Astrocyte of the spinal cord (primary cell): ENCODE measurements at regions not wholly inside any gene's neighbourhood (a gene's known extent, or its start where the extent isn't known, plus 50 kb on each side); places are given as distances from the start of the nearest gene placed in this dataset.

Experiments
- DNase-seq: peaks from one replicate; pipeline ENCODE4 v3.0.0; 2011; ENCODE audit warnings: low read depth, low spot score
- H3K4me3 ChIP-seq: 2 replicates; pipeline ENCODE4 v1.5.1; 2011; ENCODE audit warnings: low read depth, mild to moderate bottlenecking, low read length, moderate library complexity
- in situ Hi-C: cut with HindIII; loops from 2 replicates; pipeline ENCODE4 v1.10.0; 2017; ENCODE audit warnings: low sequenced_read_pairs
- TF ChIP-seq, protein P1 (sequence below): IDR thresholded peaks from 2 replicates; pipeline ENCODE4 v1.5.1; 2012; ENCODE audit warnings: low read depth, mild to moderate bottlenecking, low read length, inconsistent platforms

DNA sequence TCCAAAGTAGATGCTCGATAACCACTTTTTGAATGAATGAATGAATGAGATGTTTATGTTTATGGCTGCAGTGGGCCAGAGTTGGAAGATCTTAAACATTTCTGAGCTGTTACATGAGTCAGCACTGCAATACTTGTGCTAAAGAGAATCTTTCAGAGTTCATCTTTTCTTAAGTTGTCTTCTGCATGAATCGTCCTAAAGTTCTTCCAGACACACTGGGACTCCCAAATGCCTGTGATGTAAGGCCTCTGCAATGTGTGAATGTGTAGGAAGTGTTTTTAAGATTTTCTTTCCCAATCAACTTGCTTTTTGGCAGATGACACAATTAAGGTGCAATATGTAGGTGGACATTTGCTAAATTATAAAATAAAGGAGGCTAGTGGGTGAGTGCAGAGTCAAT lies 50.3 kb upstream of the TRIM9 start:
- in situ Hi-C loops, result no loop called here
- DNase-seq, result no peak
- TF ChIP-seq, protein P1, sequence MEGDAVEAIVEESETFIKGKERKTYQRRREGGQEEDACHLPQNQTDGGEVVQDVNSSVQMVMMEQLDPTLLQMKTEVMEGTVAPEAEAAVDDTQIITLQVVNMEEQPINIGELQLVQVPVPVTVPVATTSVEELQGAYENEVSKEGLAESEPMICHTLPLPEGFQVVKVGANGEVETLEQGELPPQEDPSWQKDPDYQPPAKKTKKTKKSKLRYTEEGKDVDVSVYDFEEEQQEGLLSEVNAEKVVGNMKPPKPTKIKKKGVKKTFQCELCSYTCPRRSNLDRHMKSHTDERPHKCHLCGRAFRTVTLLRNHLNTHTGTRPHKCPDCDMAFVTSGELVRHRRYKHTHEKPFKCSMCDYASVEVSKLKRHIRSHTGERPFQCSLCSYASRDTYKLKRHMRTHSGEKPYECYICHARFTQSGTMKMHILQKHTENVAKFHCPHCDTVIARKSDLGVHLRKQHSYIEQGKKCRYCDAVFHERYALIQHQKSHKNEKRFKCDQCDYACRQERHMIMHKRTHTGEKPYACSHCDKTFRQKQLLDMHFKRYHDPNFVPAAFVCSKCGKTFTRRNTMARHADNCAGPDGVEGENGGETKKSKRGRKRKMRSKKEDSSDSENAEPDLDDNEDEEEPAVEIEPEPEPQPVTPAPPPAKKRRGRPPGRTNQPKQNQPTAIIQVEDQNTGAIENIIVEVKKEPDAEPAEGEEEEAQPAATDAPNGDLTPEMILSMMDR, result no peak
- H3K4me3 ChIP-seq, result no peak overlapping the region

DNA sequence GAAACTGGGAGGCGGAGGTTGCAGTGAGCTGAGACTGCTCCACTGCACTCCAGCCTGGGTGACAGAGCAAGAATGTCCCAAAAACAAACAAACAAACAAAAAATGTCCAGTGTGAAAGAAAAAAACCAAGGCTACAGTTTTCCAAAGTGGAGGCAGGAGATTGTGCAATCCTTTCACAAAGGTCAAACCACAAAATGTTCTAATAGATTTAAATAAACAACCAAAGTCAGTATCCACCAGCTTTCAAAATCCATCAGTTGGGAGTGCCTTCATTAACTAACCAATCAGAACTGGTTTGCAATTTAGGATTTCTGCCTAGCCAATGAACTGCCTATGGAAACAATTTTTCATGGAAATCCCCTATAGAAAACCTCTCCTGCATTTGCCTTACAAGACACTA lies 52.3 kb upstream of the TRIM9 start:
- no peak overlapping the region for H3K4me3 ChIP-seq
- DNase-seq, result peak; percentile 16
- in situ Hi-C loops, result no loop called here
- TF ChIP-seq, protein P1, result no peak

DNA sequence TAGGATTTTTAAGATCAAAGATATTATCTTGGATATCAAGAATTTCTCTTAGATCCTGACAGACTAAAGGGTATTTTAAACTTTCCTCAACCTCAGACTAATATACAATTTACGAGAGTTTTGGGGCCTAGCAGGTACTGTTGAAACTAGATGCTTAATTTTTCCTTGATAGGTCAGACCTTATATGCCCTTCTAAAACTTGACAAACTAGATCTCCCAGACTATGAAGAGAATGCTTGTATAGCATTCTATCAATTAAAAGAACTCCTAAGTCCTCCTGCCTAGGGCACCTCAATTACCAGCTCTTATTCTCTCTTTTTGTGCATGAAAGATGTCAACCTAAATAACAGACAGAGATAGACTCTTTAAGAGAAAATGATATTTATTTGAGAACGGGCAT lies 60.4 kb upstream of the TRIM9 start:
- in situ Hi-C loops, result no loop called here
- TF ChIP-seq, protein P1, result no peak
- DNase-seq, result no peak
- H3K4me3 ChIP-seq, result no peak overlapping the region

DNA sequence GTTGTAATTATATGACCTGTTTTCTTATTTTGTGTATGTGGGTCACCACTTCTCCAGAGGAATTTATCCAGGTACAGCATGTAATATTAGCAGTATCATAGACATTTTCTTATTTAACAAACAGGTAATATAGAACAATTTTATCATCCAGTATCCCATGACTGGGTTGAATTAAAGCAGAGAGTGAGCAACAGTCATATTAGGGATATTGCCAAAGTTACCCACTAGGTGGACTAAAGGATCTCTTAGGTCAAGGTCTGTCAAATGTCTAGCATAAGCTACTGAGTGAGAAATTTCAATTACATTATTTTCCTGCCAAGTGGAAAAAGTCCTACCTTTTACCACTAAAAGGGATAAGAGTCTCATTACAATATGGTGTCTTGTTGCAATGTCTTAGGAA lies 62.1 kb upstream of the TRIM9 start:
- in situ Hi-C loops, result no loop called here
- TF ChIP-seq, protein P1, result peak; percentile 34
- no peak overlapping the region for H3K4me3 ChIP-seq
- DNase-seq, result no peak

DNA sequence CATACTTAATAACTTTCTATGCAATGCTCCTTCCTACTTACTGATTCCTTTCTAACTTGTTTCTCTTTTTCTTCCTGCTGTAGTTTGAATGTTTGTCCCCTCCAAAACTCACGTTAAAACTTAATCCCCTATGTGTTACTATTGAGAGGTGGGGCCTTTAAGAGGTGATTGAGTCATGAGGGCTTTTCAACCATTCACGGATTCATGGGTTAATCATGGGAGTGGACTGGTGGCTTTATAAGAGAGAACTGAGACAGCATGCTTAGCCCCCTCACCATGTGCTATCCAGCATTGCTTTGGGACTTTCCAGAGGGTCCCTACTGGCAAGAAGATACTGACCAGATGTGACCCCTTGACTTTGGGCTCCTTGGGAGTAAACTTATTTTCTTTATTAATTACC lies 66.0 kb upstream of the TRIM9 start:
- no peak overlapping the region for H3K4me3 ChIP-seq
- DNase-seq, result no peak
- in situ Hi-C loops, result no loop called here
- TF ChIP-seq, protein P1, result no peak

DNA sequence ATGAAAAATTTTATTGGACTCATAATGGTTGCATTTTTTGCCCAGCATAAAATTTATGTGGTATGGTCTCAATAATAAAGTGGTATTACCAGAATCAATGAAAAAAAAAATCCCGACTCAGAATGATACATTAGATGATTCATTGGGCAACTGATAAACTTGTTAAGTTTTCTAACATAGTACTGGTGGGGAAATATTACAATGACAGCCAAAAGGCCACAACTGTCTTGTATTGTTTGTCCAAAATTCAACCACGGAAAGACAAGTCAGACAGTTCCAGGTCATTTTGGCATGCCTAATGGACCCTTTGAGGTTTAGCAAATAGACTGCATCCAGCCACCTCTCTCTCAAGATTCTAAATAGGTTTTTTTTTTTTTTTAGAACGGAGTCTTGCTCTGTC lies 70.5 kb upstream of the TRIM9 start:
- DNase-seq, result no peak
- TF ChIP-seq, protein P1, result no peak
- in situ Hi-C loops, result no loop called here
- H3K4me3 ChIP-seq, result no peak overlapping the region
